ENCODE measurements at regions not wholly inside any gene's neighbourhood (a gene's known extent, or its start where the extent isn't known, plus 50 kb on each side); places are given as distances from the start of the nearest gene placed in this dataset.

GRCh38 chr10:113979409-113979808 lies 64.3 kb upstream of the ADRB1 start:
- H3K27ac ChIP-seq (ENCODE audit: low read depth, low read length): no peak overlapping the region
- no peak overlapping the region for H3K9ac ChIP-seq (ENCODE audit: low read length)
- no peaks in the 10 kb centered on the region for H3K9me3 ChIP-seq (ENCODE audit: control insufficient read depth in 1 of 2, insufficient read depth in 1 of 2, low read depth in 1 of 2, low read length in 2 of 2)
- H3K9me2 ChIP-seq (ENCODE audit: insufficient read depth): no peaks in the 10 kb centered on the region
- H3K4me2 ChIP-seq (ENCODE audit: low read length): no peak overlapping the region
- no peaks in the 10 kb centered on the region for H3K79me2 ChIP-seq (ENCODE audit: insufficient read depth, low read length)
- peaks cover 10 to 24% of the 10 kb centered on the region in 2 experiments; a peak in 3 of 4 replicates for H3K4me1 ChIP-seq (ENCODE audit: control insufficient read depth in 1 of 2, insufficient read depth in 2 of 2, low read length in 2 of 2)
- ATAC-seq: no peak
- ChIA-PET CTCF (no interaction called here), RAD21 (ENCODE audit: low non-redundant PET in 1 of 2, low total read pairs in 2 of 2, uncharacterized antibody in 2 of 2, unreplicated experiment in 2 of 2) (no interaction called here), POLR2A (no interaction called here)
- H3K4me3 ChIP-seq (replicated peaks in 1 of 2; ENCODE audit: low read depth in 1 of 2, low read length in 2 of 2): no peak overlapping the region
- DNase-seq (ENCODE audit: low read depth, low spot score): no peak
- intact Hi-C loops (cut with micrococcal nuclease): no loop called here
- H2AFZ ChIP-seq (ENCODE audit: low read depth, low read length, poor library complexity, severe bottlenecking): no peak overlapping the region
- no peaks in the 10 kb centered on the region for H4K20me1 ChIP-seq (ENCODE audit: insufficient read depth)
- TF ChIP-seq TCF7L2 (IDR thresholded peaks at IDR 0.05; ENCODE audit: borderline replicate concordance, extremely low read depth, insufficient read depth, insufficient read length) (no peak), SP1 (IDR thresholded peaks at IDR 0.05; ENCODE audit: low read depth) (no peak), EZH2 (IDR thresholded peaks at IDR 0.05) (no peak), RAD21 (IDR thresholded peaks at IDR 0.05; ENCODE audit: low read depth) (no peak), ZBTB33 (IDR thresholded peaks at IDR 0.05; ENCODE audit: extremely low read depth, insufficient replicate concordance, low read length) (no peak)
- no peaks in the 10 kb centered on the region for H3K27me3 ChIP-seq (ENCODE audit: insufficient read depth, low read length)
- no peaks in the 10 kb centered on the region for H3K36me3 ChIP-seq (ENCODE audit: control insufficient read depth in 1 of 2, insufficient read depth in 2 of 2, low read length in 2 of 2)
- no TSS peak for BruUV-seq (replicated peaks)

- intact Hi-C loops (cut with micrococcal nuclease): no loop called here
- no peaks in the 10 kb centered on the region for H4K20me1 ChIP-seq (ENCODE audit: insufficient read depth)
- H3K79me2 ChIP-seq (ENCODE audit: insufficient read depth, low read length): no peaks in the 10 kb centered on the region
- H3K4me2 ChIP-seq (ENCODE audit: low read length): no peak overlapping the region
- RAD21 ChIA-PET (ENCODE audit: low non-redundant PET in 1 of 2, low total read pairs in 2 of 2, uncharacterized antibody in 2 of 2, unreplicated experiment in 2 of 2): no interaction called here
- H3K27ac ChIP-seq (ENCODE audit: low read depth, low read length): no peak overlapping the region
- no peaks in the 10 kb centered on the region for H3K9me2 ChIP-seq (ENCODE audit: insufficient read depth)
- CTCF ChIA-PET: interaction anchor here (1.6 kb wide), 1 partner anchor 12 kb away, joined by 4 read pairs; no protein-coding TSS in a partner anchor
- BruUV-seq (replicated peaks): no TSS peak
- peak; percentile 75 for ATAC-seq
- H3K9ac ChIP-seq (ENCODE audit: low read length): no peak overlapping the region
- H3K27me3 ChIP-seq (ENCODE audit: insufficient read depth, low read length): no peaks in the 10 kb centered on the region
- POLR2A ChIA-PET: no interaction called here
- H3K36me3 ChIP-seq (ENCODE audit: control insufficient read depth in 1 of 2, insufficient read depth in 2 of 2, low read length in 2 of 2): no peaks in the 10 kb centered on the region
- no peak overlapping the region for H3K4me3 ChIP-seq (replicated peaks in 1 of 2; ENCODE audit: low read depth in 1 of 2, low read length in 2 of 2)
- DNase-seq (ENCODE audit: low read depth, low spot score): no peak
- peak overlapping the region; percentile 36 for H2AFZ ChIP-seq (ENCODE audit: low read depth, low read length, poor library complexity, severe bottlenecking)
- H3K9me3 ChIP-seq (ENCODE audit: control insufficient read depth in 1 of 2, insufficient read depth in 1 of 2, low read depth in 1 of 2, low read length in 2 of 2): no peaks in the 10 kb centered on the region
- peaks cover 10 to 24% of the 10 kb centered on the region in 2 experiments; a peak in 3 of 4 replicates for H3K4me1 ChIP-seq (ENCODE audit: control insufficient read depth in 1 of 2, insufficient read depth in 2 of 2, low read length in 2 of 2)
- no peak for TF ChIP-seq REST (IDR thresholded peaks at IDR 0.05; ENCODE audit: low read depth)
- TF ChIP-seq CBX3 (IDR thresholded peaks at IDR 0.05; ENCODE audit: low read depth): peak; percentile 74; the same call in 1 of the 2 replicates
- no peak for TF ChIP-seq ATF3 (IDR thresholded peaks at IDR 0.05)
- no peak for TF ChIP-seq JUND (IDR thresholded peaks at IDR 0.05)
- no peak for TF ChIP-seq SRF (IDR thresholded peaks at IDR 0.05; ENCODE audit: low read depth)
- no peak for TF ChIP-seq ZFX (IDR thresholded peaks at IDR 0.05)
- no peak for TF ChIP-seq ELF1 (IDR thresholded peaks at IDR 0.05; ENCODE audit: borderline replicate concordance, low read depth)
These were observed 63.1 kb upstream of the ADRB1 start for GRCh38 chr10:113980408-113981087.
